ENCODE measurements at regions not wholly inside any gene's neighbourhood (a gene's known extent, or its start where the extent isn't known, plus 50 kb on each side); places are given as distances from the start of the nearest gene placed in this dataset.

DNA sequence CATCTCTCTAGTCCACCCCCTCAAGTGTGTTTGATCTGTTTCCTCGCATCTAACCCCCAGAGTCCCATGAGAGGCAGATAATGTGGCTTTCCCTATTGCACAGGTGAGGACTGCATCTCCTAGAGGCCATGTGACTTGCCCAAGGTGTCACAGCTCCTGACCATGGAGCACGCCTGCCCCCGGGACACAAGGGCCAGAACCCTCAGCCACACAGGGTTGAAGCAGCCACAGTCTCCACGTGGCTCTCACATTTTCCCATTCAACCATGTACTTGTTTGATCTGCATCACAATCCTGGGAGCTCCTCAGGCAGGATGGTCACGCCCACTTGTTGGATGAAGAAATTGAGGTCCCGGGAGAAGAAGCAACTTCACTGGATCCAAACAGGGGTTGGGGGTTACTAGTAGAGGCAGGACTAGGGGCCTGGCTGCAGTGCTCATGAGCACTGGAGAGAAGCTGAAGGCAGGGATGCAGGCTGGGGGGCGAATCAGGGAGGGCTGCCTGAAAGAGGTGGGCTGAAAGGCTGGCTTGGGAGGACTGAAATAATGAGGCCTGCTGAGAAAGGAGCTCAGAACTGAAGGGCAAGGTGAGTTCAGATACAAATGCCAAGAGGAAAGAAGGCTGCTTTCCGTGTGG lies 207.9 kb downstream of the PTPRU start:
- TF ChIP-seq POLR2A (IDR thresholded peaks at IDR 0.05; ENCODE audit: low read depth, low read length): no peak
- TF ChIP-seq POLR2AphosphoS5 (IDR thresholded peaks at IDR 0.05; ENCODE audit: low read depth, low read length): no peak
- TF ChIP-seq PAX5 (IDR thresholded peaks at IDR 0.05; ENCODE audit: insufficient read depth, low read length, severe bottlenecking): no peak
